B cell (primary cell): ENCODE measurements at regions not wholly inside any gene's neighbourhood (a gene's known extent, or its start where the extent isn't known, plus 50 kb on each side); places are given as distances from the start of the nearest gene placed in this dataset.

Experiments used
- EZH2 ChIP-seq: IDR thresholded peaks from 2 replicates; pipeline ENCODE4 v1.6.1; 2012; ENCODE audit warnings: borderline replicate concordance, low read depth, mild to moderate bottlenecking, moderate library complexity, low read length; ENCODE audit not compliant: insufficient read depth, poor library complexity, severe bottlenecking
- TF ChIP-seq, protein P1 (sequence below): fragments of 200-600 bp; IDR thresholded peaks from one replicate; pipeline ENCODE4 v1.8.0; 2022; ENCODE audit warnings: antibody characterized with exemption, mild to moderate bottlenecking

DNA sequence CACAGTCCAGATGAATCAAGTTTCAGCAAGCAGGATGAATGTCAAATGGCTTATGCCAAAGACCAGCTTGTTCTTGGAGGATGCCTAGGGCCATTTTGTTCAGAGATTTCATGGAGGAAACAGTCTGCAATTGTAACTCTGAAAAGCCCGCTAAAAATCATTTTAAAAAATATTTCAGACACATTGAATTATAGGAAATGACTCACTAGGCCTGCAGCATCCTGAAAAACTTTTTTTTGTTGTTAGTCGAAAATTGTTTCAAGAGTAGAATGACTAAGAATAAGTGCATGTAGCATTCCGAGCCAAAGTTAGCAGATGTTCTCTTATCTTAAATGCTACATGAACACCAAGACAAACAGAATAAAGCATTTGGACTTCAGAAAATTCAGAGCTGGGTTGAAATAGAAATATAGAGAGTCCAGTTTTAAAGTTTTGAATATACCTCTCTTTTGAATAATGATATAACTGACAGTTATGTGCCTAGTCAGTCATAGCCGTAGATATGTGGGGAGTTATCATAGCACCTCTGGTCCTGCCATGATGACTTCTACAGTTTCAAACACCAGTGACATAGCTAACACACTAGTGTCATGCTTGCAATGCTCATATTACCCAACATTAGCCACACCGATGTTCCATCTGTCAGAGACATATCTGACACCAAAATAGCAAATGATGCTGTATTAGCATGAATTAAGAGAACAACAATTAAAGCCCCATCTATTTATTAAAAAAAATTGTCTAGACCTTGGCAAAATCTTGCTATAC, 1462.8 kb upstream of the GBE1 start:
- TF ChIP-seq, protein P1, sequence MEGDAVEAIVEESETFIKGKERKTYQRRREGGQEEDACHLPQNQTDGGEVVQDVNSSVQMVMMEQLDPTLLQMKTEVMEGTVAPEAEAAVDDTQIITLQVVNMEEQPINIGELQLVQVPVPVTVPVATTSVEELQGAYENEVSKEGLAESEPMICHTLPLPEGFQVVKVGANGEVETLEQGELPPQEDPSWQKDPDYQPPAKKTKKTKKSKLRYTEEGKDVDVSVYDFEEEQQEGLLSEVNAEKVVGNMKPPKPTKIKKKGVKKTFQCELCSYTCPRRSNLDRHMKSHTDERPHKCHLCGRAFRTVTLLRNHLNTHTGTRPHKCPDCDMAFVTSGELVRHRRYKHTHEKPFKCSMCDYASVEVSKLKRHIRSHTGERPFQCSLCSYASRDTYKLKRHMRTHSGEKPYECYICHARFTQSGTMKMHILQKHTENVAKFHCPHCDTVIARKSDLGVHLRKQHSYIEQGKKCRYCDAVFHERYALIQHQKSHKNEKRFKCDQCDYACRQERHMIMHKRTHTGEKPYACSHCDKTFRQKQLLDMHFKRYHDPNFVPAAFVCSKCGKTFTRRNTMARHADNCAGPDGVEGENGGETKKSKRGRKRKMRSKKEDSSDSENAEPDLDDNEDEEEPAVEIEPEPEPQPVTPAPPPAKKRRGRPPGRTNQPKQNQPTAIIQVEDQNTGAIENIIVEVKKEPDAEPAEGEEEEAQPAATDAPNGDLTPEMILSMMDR: no peak
- no peak for TF ChIP-seq EZH2
